ENCODE measurements at regions not wholly inside any gene's neighbourhood (a gene's known extent, or its start where the extent isn't known, plus 50 kb on each side); places are given as distances from the start of the nearest gene placed in this dataset.

- no peak overlapping the region for H3K27ac ChIP-seq (ENCODE audit: low read depth in 2 of 2, low read length in 2 of 2)
- peak in 1 of 5 donors; percentile 23 for DNase-seq
- H3K9ac ChIP-seq (ENCODE audit: low read length in 3 of 3) = no peak overlapping the region
- H3K9me3 ChIP-seq (ENCODE audit: control insufficient read depth in 2 of 3, insufficient read depth in 1 of 3, low read length in 3 of 3) = no peaks in the 10 kb centered on the region
- H3K27me3 ChIP-seq (ENCODE audit: control insufficient read depth, insufficient read depth, low read length) = no peaks in the 10 kb centered on the region
- FAIRE-seq = no peak
- TF ChIP-seq CTCF (IDR thresholded peaks at IDR 0.05; ENCODE audit: borderline replicate concordance, extremely low read depth, insufficient read depth) = no peak
- intact Hi-C loops (cut with DNase I) = no loop called here
- no peak overlapping the region for H3K4me3 ChIP-seq (ENCODE audit: low read length in 3 of 3)
- no peaks in the 10 kb centered on the region for H3K4me1 ChIP-seq (ENCODE audit: control insufficient read depth in 2 of 3, insufficient read depth in 2 of 3, low read depth in 1 of 3, low read length in 3 of 3)
- no peaks in the 10 kb centered on the region for H3K36me3 ChIP-seq (ENCODE audit: control insufficient read depth in 2 of 3, insufficient read depth in 3 of 3, low read length in 3 of 3)
These were observed 529.2 kb downstream of the USP25 start for GRCh38 chr21:16258844-16259611.

- TF ChIP-seq CTCF (IDR thresholded peaks at IDR 0.05; ENCODE audit: borderline replicate concordance, extremely low read depth, insufficient read depth) = no peak
- Histone ChIP-seq H3K27me3 (ENCODE audit: control insufficient read depth, insufficient read depth, low read length) (no peaks in the 10 kb centered on the region), H3K4me3 (ENCODE audit: low read length in 3 of 3) (no peak overlapping the region), H3K27ac (ENCODE audit: low read depth in 2 of 2, low read length in 2 of 2) (no peak overlapping the region), H3K4me1 (ENCODE audit: control insufficient read depth in 2 of 3, insufficient read depth in 2 of 3, low read depth in 1 of 3, low read length in 3 of 3) (no peaks in the 10 kb centered on the region), H3K9ac (ENCODE audit: low read length in 3 of 3) (no peak overlapping the region), H3K36me3 (ENCODE audit: control insufficient read depth in 2 of 3, insufficient read depth in 3 of 3, low read length in 3 of 3) (no peaks in the 10 kb centered on the region), H3K9me3 (ENCODE audit: control insufficient read depth in 2 of 3, insufficient read depth in 1 of 3, low read length in 3 of 3) (no peaks in the 10 kb centered on the region)
- FAIRE-seq (no peak), DNase-seq (peak in 2 of 5 donors; percentile 36 to 48)
- intact Hi-C loops (cut with DNase I) = no loop called here
These were observed 532.3 kb downstream of the USP25 start for GRCh38 chr21:16262091-16262490.

GRCh38 chr21:16264319-16264718, 534.5 kb downstream of the USP25 start:
- no peak for FAIRE-seq
- Histone ChIP-seq H3K4me1 (ENCODE audit: control insufficient read depth in 2 of 3, insufficient read depth in 2 of 3, low read depth in 1 of 3, low read length in 3 of 3) (no peaks in the 10 kb centered on the region), H3K27me3 (ENCODE audit: control insufficient read depth, insufficient read depth, low read length) (no peaks in the 10 kb centered on the region), H3K9me3 (ENCODE audit: control insufficient read depth in 2 of 3, insufficient read depth in 1 of 3, low read length in 3 of 3) (no peaks in the 10 kb centered on the region), H3K4me3 (ENCODE audit: low read length in 3 of 3) (no peak overlapping the region), H3K9ac (ENCODE audit: low read length in 3 of 3) (no peak overlapping the region), H3K27ac (ENCODE audit: low read depth in 2 of 2, low read length in 2 of 2) (no peak overlapping the region), H3K36me3 (ENCODE audit: control insufficient read depth in 2 of 3, insufficient read depth in 3 of 3, low read length in 3 of 3) (no peaks in the 10 kb centered on the region)
- DNase-seq = no peak
- no peak for TF ChIP-seq CTCF (IDR thresholded peaks at IDR 0.05; ENCODE audit: borderline replicate concordance, extremely low read depth, insufficient read depth)
- intact Hi-C loops (cut with DNase I) = no loop called here
